ENCODE measurements at regions not wholly inside any gene's neighbourhood (a gene's known extent, or its start where the extent isn't known, plus 50 kb on each side); places are given as distances from the start of the nearest gene placed in this dataset.

DNA sequence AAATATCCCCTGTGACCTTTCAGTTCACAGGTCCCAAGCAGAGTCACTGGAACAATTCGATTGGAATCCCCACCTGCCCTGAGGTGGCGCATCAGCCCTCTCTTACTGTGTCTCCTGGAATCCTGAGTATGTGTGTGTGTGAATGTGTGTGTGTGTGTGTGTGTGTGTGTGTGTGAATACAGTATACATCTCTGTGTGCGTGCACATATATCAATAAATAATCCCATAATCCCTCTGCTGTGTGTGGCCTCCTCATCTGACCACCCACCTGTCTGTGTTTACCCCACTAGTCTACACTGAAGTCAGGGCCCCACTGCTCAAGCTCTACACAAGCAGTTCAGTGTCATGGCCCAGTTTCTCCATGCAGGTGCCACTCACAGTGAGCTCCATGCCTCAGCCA, 187.4 kb downstream of the ERCC6L2 start:
- TF ChIP-seq POLR2A (IDR thresholded peaks at IDR 0.05; ENCODE audit: low read depth, low read length) (no peak), POLR2AphosphoS5 (IDR thresholded peaks at IDR 0.05; ENCODE audit: low read depth, low read length) (no peak)
